ENCODE measurements at regions not wholly inside any gene's neighbourhood (a gene's known extent, or its start where the extent isn't known, plus 50 kb on each side); places are given as distances from the start of the nearest gene placed in this dataset.

DNA sequence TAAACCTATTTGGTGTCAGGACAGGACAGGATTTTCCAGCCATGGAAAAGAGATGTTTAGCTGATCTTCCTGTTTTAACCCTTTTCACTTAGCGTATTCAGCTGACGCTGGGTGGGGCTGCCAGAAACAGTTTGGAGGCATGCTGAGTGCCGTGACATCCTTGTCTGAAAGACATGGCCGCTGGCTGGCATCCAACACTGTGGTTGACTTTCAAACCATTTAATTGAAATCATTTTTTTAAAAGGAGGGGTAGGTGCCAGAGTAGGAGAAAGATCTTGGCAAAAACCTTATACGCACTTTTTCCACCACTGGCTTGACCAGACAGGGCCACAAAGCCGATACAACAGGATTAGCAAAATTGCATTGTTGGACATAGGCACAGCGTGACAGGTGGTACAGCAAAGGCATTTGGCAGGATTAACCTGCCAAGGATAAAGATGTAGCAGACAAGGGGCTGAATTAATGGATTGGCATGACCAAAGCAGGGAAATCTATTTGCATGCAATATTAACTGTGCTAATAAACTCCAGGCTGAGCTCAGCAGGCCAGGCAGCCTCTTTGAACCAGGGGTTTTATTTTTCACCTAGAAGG, 131.8 kb upstream of the TOPAZ1 start:
- Histone ChIP-seq H4K20me1 (ENCODE audit: insufficient read depth) (no peaks in the 10 kb centered on the region), H3K4me1 (ENCODE audit: insufficient read depth) (0 out of 2 replicates have a peak, but pooled peaks cover 3% of the 10 kb centered on the region), H3K9me2 (ENCODE audit: insufficient read depth) (no peaks in the 10 kb centered on the region), H3F3A (ENCODE audit: insufficient read depth) (no peaks in the 10 kb centered on the region), H3K27me3 (replicated peaks; ENCODE audit: insufficient read depth) (no peaks in the 10 kb centered on the region), H3K36me3 (ENCODE audit: low read depth) (no peaks in the 10 kb centered on the region), H3K4me3 (no peak overlapping the region), H2AFZ (no peak overlapping the region), H3K27ac (no peak overlapping the region), H3K9me3 (ENCODE audit: low read depth) (no peaks in the 10 kb centered on the region), H3K4me2 (ENCODE audit: unreplicated experiment) (no peak overlapping the region), H3K79me2 (ENCODE audit: insufficient read depth) (no peaks in the 10 kb centered on the region), H3K9ac (no peak overlapping the region)
- DNase-seq: no peak
- 80 to 81% methylated on average over 7 of the region's 7 CpGs for WGBS, 2 experiments (ENCODE audit: low coverage in 1 of 2, low lambda C conversion rate in 2 of 2, missing lambda C conversion rate in 2 of 2)
- in situ Hi-C loops (cut with MboI): no loop called here
- TF ChIP-seq EZH2 (IDR thresholded peaks at IDR 0.05; ENCODE audit: insufficient read depth, poor library complexity, severe bottlenecking) (no peak), EZH2phosphoT487 (IDR thresholded peaks at IDR 0.05; ENCODE audit: insufficient read depth, low read depth) (no peak)

DNA sequence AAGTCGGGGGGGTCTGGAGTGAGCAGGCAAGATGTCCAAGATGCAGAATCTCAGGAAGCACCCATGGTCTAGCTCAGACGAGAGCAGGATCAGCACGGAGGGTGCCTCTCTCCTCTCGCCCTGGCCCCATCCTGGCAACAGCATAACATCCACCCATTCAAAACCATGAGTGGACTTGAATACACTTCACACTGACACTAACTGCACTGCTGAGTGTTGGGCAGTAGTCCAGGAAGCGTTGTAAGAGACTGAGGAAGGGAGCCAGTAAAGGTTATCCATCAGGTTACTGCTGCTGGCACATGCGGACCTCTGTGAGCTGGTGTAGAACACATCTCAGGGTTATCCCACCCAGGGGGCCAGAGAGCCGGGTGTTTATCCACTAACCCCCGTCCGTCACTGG, 131.0 kb upstream of the TOPAZ1 start:
- no peak overlapping the region for H3K27ac ChIP-seq
- H3K36me3 ChIP-seq (ENCODE audit: low read depth): no peaks in the 10 kb centered on the region
- 69 to 75% methylated on average over 9 of the region's 9 CpGs for WGBS, 2 experiments (ENCODE audit: low coverage in 1 of 2, low lambda C conversion rate in 2 of 2, missing lambda C conversion rate in 2 of 2)
- H3K4me2 ChIP-seq (ENCODE audit: unreplicated experiment): no peak overlapping the region
- no peak overlapping the region for H3K4me3 ChIP-seq
- TF ChIP-seq EZH2phosphoT487 (IDR thresholded peaks at IDR 0.05; ENCODE audit: insufficient read depth, low read depth): no peak
- no peak for TF ChIP-seq EZH2 (IDR thresholded peaks at IDR 0.05; ENCODE audit: insufficient read depth, poor library complexity, severe bottlenecking)
- no peak overlapping the region for H2AFZ ChIP-seq
- H4K20me1 ChIP-seq (ENCODE audit: insufficient read depth): no peaks in the 10 kb centered on the region
- H3K9ac ChIP-seq: no peak overlapping the region
- no peak for DNase-seq
- in situ Hi-C loops (cut with MboI): no loop called here
- no peaks in the 10 kb centered on the region for H3K9me2 ChIP-seq (ENCODE audit: insufficient read depth)
- no peaks in the 10 kb centered on the region for H3K4me1 ChIP-seq (ENCODE audit: insufficient read depth)
- H3F3A ChIP-seq (ENCODE audit: insufficient read depth): no peaks in the 10 kb centered on the region
- H3K9me3 ChIP-seq (ENCODE audit: low read depth): no peaks in the 10 kb centered on the region
- H3K27me3 ChIP-seq (replicated peaks; ENCODE audit: insufficient read depth): no peaks in the 10 kb centered on the region
- no peaks in the 10 kb centered on the region for H3K79me2 ChIP-seq (ENCODE audit: insufficient read depth)

DNA sequence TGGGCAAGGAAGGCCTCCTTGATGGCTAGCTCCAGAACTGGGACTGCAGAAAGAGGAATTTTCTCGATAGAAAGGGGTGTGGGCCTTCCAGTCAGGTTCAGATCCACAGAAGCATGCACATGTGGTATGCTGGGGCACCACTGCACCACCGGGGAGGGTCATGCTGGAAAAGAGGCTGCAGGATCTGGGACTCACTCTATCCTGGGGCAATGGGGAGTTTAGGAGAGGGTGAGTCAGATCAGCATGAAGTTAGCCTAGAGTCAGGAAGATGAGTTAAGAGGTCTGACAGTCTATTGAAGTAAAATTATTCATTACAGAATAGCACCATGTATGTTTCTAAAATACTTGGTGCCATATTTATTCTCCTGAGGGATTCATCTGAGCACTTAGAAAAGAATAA, 130.2 kb upstream of the TOPAZ1 start:
- 51 to 57% methylated on average over 2 of the region's 2 CpGs for WGBS, 2 experiments (ENCODE audit: low coverage in 1 of 2, low lambda C conversion rate in 2 of 2, missing lambda C conversion rate in 2 of 2)

DNA sequence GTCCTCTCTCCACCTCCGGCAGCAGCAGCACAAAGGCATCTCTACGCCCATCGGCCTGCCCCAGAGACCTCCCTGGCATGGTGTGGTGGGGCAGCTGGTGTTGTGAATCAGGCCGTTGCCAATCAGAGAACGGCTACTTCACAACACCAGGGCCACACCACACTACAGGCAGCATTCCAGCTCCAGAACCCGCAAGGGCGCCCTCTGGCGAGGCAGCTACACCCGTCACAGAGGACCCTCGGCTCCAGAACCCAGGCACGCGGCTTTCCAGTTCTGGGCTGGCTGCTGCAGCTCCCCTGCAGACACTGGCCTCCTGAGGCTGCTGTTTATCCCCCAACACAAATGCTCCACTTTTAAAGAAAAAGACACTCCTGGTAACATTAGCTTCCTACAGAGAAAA, 127.5 kb upstream of the TOPAZ1 start:
- Histone ChIP-seq H3K36me3 (ENCODE audit: low read depth) (no peaks in the 10 kb centered on the region), H3K4me2 (ENCODE audit: unreplicated experiment) (no peak overlapping the region), H3K9me2 (ENCODE audit: insufficient read depth) (no peaks in the 10 kb centered on the region), H3K4me1 (ENCODE audit: insufficient read depth) (no peaks in the 10 kb centered on the region), H3K79me2 (ENCODE audit: insufficient read depth) (no peaks in the 10 kb centered on the region), H3F3A (ENCODE audit: insufficient read depth) (no peaks in the 10 kb centered on the region), H3K4me3 (no peak overlapping the region), H3K9me3 (ENCODE audit: low read depth) (no peaks in the 10 kb centered on the region), H3K9ac (no peak overlapping the region), H2AFZ (no peak overlapping the region), H3K27me3 (replicated peaks; ENCODE audit: insufficient read depth) (no peaks in the 10 kb centered on the region), H3K27ac (no peak overlapping the region), H4K20me1 (ENCODE audit: insufficient read depth) (no peaks in the 10 kb centered on the region)
- TF ChIP-seq EZH2phosphoT487 (IDR thresholded peaks at IDR 0.05; ENCODE audit: insufficient read depth, low read depth) (no peak), EZH2 (IDR thresholded peaks at IDR 0.05; ENCODE audit: insufficient read depth, poor library complexity, severe bottlenecking) (no peak)
- in situ Hi-C loops (cut with MboI): no loop called here
- 24 to 28% methylated on average over 11 to 12 of the region's 12 CpGs for WGBS, 2 experiments (ENCODE audit: low coverage in 1 of 2, low lambda C conversion rate in 2 of 2, missing lambda C conversion rate in 2 of 2)
- DNase-seq: peak; percentile 56

More for the DNA sequence above, 130.2 kb upstream of the TOPAZ1 start:
- H3K9ac ChIP-seq: no peak overlapping the region
- no peak overlapping the region for H3K27ac ChIP-seq
- TF ChIP-seq EZH2 (IDR thresholded peaks at IDR 0.05; ENCODE audit: insufficient read depth, poor library complexity, severe bottlenecking): no peak
- no peak for TF ChIP-seq EZH2phosphoT487 (IDR thresholded peaks at IDR 0.05; ENCODE audit: insufficient read depth, low read depth)
- no peaks in the 10 kb centered on the region for H3K27me3 ChIP-seq (replicated peaks; ENCODE audit: insufficient read depth)
- no peaks in the 10 kb centered on the region for H3K9me3 ChIP-seq (ENCODE audit: low read depth)
- no peaks in the 10 kb centered on the region for H3F3A ChIP-seq (ENCODE audit: insufficient read depth)
- no peaks in the 10 kb centered on the region for H3K4me1 ChIP-seq (ENCODE audit: insufficient read depth)
- H3K4me2 ChIP-seq (ENCODE audit: unreplicated experiment): no peak overlapping the region
- H3K4me3 ChIP-seq: no peak overlapping the region
- H3K9me2 ChIP-seq (ENCODE audit: insufficient read depth): no peaks in the 10 kb centered on the region
- in situ Hi-C loops (cut with MboI): no loop called here
- no peaks in the 10 kb centered on the region for H3K36me3 ChIP-seq (ENCODE audit: low read depth)
- DNase-seq: no peak
- no peak overlapping the region for H2AFZ ChIP-seq
- H3K79me2 ChIP-seq (ENCODE audit: insufficient read depth): no peaks in the 10 kb centered on the region
- H4K20me1 ChIP-seq (ENCODE audit: insufficient read depth): no peaks in the 10 kb centered on the region

DNA sequence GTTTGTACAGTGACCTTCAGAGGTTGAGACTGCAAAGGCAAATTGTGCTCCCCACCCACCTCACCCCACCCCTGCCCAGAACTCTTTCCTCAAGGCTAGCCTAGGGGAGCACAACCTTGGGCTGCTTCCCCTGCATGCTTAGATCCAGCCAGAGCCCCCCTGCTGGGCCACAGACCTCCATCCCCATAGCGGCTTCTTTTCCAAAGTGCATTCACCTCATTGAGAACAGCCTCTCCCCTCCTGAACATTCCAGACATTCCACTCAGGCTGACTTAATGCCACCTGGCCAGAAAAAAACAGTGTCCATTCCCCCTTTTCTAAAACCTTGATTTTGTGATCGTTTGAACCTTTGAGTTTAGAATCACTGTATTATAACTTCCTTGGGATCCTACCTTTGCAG, 124.4 kb upstream of the TOPAZ1 start:
- H3K36me3 ChIP-seq (ENCODE audit: low read depth): no peaks in the 10 kb centered on the region
- no peak for TF ChIP-seq EZH2phosphoT487 (IDR thresholded peaks at IDR 0.05; ENCODE audit: insufficient read depth, low read depth)
- WGBS, 2 experiments (ENCODE audit: low coverage in 1 of 2, low lambda C conversion rate in 2 of 2, missing lambda C conversion rate in 2 of 2): 31 to 38% methylated on average over 2 of the region's 2 CpGs
- H3K9me2 ChIP-seq (ENCODE audit: insufficient read depth): no peaks in the 10 kb centered on the region
- no peak overlapping the region for H3K4me3 ChIP-seq
- in situ Hi-C loops (cut with MboI): no loop called here
- no peak overlapping the region for H3K27ac ChIP-seq
- H3K4me1 ChIP-seq (ENCODE audit: insufficient read depth): no peaks in the 10 kb centered on the region
- H3K9me3 ChIP-seq (ENCODE audit: low read depth): no peaks in the 10 kb centered on the region
- H3K79me2 ChIP-seq (ENCODE audit: insufficient read depth): no peaks in the 10 kb centered on the region
- H3F3A ChIP-seq (ENCODE audit: insufficient read depth): no peaks in the 10 kb centered on the region
- H4K20me1 ChIP-seq (ENCODE audit: insufficient read depth): no peaks in the 10 kb centered on the region
- no peaks in the 10 kb centered on the region for H3K27me3 ChIP-seq (replicated peaks; ENCODE audit: insufficient read depth)
- H3K9ac ChIP-seq: no peak overlapping the region
- DNase-seq: no peak
- no peak overlapping the region for H3K4me2 ChIP-seq (ENCODE audit: unreplicated experiment)
- H2AFZ ChIP-seq: no peak overlapping the region

All from GM23248 (cell line).